HG03439 (cell line): ENCODE measurements at regions not wholly inside any gene's neighbourhood (a gene's known extent, or its start where the extent isn't known, plus 50 kb on each side); places are given as distances from the start of the nearest gene placed in this dataset.
A peak's percentile ranks its signal among the peaks of the same experiment; 100 is the strongest.

Experiments
- ATAC-seq: cut with Tn5 transposase; IDR thresholded peaks from one replicate; pipeline ENCODE4 v1.9.1; 2021; ENCODE audit warnings: mild to moderate bottlenecking, moderate library complexity; ENCODE audit not compliant: unreplicated experiment

DNA sequence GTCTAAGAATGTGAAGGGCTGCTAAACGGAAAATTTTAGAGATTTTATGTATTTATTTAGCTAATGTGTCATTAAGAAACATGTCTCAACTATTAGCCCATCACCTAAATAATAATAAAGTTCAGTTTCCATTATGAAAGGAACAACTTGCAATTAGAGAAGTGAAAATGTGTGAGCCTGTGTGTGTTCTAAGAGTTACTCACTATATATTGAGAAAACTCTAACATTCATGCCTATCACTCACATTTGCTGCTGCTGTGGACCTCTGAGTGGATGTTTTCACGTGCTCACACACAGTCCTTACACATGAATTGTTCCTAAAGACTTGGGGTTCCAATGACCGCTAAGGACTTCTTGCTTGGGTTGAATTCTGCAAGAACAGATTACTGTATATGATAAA is 364.0 kb downstream of the TMA16 start:
- no peak for ATAC-seq

DNA sequence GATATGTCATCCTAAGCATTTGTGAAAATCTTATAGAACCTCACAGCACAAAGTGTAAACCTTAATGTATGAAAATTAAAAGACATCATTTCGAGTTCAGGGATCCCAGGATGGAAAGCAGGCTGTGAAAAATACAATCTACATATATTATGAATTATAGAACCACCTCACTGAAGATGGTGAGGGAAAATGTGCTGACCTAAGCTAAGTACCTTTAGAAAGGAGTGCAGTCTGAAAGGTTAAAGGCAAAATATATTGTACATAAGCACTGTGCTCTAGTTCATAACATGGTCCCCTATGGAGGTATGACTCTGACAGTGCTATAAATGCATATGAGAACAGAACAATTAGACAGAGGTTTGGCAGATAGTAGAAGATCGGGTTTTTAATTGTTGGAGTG is 368.6 kb downstream of the TMA16 start:
- no peak for ATAC-seq

DNA sequence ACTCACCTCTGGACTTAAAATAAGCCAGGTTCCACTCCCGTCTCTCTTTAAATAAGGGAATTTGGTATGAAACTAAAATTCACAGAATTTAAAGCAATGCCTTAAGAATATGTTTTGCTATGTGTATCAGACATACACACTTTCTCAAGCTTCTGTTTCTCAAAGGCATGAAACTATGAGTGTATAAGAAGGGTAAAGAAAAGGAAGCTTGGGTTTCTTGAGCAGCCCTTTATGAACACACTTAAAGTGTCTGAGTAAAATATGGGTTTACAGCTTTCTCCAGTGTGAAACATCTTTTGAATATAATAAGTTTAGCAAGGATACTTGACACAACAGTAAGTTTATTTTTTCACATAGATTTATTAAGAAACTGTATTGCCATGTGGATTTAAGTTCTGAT is 370.5 kb downstream of the TMA16 start:
- no peak for ATAC-seq

DNA sequence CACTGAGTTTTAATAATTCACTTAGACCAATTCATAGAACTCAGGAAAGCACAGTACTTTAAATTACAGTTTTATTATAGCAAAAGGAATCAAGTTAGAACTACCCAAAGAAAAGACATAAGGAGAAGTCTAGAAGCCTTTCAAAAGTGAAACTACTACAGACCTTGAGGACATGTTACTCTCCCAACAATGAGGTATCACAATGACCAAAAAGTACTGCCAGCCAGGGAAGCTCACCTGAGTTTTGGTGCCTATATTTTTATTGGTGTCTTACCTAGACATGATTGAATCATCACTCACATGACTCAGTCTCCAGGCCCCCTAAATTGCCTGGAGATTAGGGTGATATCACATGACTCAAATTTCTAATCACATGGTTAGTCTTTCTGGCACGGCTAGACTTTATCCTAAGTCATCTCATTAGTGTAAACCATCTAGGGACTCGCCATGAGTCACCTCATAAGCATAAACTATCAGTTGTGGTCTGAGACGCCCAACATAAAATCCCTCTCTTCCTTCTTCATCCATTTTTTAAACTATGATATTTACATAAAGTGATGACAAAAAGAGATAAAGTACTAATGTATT is 372.3 kb downstream of the TMA16 start:
- ATAC-seq, result peak; percentile 88

DNA sequence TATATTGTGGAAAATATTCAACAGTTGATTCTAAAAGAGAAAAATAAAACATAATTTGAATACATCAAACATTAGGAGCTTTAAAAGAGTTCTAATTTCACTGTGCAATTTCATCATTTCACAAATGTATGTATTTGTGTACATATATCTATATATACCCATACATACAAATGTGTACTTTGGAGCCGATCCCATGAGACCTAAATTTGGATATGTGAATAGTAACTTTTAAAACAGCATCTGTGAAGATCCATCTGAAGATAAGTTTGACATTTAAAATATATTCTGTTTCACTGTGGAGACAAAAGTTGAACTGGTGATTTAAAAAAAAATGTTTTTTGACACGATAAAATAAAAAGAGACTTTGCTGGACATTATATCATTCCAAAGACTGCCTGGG is 374.0 kb downstream of the TMA16 start:
- no peak for ATAC-seq

DNA sequence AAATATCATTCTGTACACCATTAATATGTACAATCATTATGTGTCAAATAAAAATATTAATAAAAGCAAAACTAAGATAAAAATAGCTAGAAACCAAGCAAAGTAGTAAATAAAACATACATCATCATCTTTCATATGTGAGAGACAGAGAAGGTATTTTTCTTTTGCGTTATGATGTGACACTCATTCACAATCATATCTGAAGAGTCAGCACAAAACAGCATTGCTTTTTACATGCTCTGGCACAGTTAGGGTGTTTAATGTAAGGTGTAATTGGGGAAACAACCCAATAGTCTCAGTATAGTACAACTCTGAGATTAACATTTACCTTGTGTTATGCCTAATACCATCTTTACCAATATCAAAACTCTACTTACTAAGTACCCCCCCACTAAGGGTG is 376.6 kb downstream of the TMA16 start:
- ATAC-seq, result no peak

DNA sequence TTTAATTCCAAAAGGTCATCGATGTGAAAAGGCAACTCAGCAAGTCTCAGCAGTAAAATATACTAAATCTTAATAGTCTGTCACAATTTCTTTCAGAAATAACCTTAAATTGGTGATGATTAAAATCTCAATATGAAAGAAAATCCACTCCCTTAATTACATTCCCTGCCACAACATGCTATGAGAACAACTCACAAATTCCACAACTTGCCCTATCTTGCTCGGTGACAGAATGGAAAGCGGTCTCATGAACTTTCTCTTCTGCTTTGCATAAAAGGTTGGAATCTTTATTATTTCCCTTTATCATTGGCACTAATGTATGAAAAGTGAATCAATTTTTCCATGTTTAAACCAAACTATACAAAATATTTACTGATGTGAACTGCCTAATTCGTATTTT is 380.8 kb downstream of the TMA16 start:
- no peak for ATAC-seq

DNA sequence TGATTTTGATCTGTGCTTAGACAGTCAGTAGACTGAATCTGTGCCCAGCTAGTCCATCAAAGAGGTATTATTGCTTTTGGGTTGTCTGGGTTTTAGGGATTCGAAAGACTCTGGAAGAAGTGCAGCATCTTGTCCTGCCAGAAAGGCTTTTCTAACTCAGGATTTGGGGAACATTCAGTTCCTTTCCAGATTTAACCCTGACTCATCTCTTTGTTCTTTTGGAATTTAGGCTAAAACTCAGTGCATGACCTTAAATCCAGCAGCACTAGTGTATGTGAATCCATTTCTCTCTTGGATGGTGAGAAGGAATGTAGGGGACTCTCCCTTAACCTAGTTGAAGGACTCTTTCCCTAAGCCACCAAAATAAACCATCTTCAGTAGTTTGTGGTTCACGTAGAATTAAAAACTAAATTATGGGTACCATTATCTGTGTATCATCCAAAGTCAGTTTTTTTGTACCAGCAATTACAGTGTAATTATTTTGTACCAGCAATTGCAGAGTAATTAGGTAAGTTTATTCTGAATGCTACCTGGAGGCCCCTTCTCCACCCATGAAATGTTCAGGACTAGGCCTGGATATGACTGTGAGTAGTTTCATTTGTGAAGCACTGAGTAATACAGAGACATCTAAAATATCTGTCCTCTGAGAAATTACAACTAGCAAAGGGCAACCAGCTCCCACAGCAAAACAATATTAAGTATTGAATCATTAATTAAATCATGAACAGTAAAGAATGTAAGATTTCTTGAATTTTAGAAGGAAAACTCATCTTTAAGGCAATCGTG is 384.0 kb downstream of the TMA16 start:
- ATAC-seq, result no peak

DNA sequence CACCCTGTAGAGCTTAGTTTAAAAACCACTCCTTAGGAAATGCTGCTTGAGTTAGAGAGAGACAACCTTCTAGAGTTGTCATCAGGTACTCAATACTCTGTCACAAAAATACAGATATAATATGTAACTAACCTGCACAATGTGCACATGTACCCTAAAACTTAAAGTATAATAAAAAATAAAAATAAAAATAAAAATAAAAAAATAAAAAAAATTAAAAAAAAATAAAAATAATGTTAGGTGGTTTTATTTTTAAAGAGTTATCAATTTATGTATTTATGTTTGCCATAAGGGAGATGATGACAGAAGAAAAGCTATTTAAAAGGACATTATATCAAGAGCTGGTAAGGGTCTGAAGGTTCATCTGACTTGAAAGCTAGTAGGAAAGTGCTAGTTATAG is 397.9 kb downstream of the TMA16 start:
- ATAC-seq, result no peak

DNA sequence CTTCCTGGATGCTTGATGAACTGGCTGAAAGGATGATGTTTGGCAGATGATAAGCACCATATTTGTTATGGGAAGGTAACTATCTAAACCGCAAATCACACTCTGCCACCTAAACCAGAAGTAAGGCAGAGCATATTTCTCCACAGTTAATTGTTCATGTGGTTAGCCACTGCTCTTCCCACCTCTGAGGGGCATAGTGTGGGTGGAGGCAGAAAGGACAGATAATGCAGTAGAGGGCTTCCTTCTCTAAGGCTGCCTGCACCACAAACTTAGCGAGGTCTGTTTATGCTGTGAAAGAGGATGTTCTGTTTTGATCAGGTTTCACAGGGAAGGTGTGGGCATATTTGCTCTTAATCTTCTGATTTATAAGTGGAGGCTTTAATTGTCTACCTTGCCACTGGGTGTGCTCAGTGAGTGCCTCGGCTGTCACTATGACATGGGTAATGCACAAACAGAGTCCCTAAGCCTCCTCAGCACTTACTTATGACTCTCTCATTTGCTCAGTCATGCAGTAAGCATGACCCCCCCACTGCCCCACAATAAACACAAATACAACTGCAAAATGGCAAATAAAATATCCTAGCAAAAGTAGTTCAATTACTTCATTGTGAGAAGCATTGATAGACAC is 401.0 kb downstream of the TMA16 start:
- no peak for ATAC-seq

DNA sequence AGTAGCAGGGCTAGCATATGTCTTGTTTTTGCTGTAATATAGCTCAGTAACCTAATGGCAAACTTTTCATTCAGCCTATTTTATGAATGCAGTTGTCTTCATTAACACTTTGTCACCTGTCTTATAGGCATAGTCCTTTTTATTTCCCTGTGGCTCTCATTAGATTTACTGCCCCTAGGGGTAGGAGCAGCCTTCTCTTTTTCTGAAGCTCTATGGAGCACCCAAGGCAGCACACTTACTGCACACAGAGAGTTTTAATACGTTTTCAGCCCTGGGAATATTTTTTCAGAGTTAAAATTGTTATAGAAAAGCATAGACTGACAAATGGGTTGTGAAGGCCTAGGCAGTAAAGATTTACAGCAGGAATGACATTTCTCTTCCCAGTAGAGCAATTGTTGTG is 406.8 kb downstream of the TMA16 start:
- no peak for ATAC-seq

DNA sequence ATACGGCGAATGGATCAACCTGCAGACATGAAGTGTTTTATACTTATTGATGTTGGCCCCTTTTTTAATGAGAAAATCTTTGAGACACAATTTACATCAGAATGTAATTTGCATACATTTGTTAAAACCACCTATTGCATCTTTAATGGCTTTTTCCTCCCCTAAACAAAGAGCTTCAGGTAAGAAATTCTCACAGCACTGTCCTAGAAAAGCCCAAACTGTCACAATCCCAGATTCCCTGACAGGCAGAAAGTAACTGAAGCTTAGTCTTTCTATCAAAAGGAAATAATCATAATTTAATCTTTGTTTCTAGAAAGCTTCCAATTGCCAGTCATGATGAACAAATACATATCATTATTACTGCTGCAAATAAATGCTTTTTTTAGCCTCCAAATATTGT is 407.9 kb downstream of the TMA16 start:
- ATAC-seq, result no peak

DNA sequence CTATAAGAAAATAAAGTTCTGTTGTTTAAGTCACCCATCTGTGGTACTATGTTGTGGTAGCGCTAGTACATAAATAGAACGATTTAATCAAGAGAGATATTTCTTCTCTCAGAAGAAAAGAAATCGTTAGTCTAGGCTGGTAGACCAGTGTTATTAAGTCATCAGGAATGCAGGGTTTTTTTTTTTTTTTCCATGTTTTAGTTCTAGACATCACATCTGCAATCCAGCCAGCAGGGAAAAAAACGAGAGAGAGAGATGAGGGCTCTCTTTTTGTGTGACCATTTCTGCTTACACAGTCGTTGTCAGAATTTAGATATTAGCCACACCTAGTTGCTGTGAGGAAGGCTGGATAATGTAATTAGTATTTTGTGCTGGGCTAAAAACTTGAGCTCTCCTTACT is 417.4 kb downstream of the TMA16 start:
- ATAC-seq, result no peak

DNA sequence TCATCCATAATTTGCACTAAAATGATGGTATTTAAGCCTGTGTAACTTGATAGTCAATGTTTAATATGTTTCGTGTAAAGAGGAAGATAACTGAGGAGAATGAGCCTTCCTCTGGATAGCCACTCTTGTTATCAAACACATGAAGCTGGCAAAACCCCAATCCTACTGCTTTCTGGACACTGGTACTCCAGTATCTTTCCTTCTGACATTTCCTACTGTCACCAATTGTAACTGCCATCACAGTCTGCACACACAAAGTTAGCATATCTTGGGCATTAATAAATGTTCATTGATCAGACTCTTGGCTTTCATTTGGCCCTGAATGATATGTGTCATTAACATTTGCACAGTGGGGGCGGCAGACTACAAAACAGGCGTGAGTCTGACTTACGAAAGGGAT is 419.1 kb downstream of the TMA16 start:
- no peak for ATAC-seq

DNA sequence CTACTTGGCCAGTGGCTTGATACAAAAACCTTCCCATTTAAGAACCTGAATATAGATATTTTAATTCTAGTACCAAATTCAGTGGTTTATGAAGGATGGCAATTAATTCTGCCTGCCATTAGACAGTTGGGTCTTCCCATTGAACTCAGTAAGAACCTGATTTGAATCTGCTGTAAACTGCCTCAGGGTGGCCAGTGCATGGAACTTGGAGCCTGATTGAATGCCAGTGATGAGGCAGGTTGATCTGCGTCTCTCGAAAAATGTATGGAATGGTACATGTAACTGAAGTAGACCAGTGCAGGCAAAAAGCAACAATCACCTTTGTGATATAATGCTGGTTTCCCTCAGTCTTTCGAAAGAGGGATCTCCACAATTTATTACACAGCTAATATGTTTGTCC is 421.4 kb downstream of the TMA16 start:
- no peak for ATAC-seq

DNA sequence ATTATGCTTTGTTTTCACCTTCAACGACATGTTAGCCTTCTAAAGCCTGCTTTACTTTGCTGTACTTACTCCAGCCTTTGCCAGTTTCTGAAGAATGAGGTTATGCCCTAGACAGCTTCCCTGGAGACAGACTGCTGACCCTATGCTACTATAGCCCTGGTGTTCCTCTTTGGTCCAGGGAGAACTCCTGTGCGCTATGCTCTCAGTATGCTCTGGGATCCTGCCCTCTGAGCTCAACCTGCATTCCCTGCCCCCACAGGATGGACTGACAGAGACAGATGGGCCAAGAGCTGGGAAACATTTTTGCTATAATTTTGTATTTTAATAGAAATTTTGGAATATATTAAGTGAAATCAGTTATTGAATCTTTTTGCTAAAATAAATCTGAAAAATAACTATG is 425.9 kb downstream of the TMA16 start:
- ATAC-seq, result no peak

DNA sequence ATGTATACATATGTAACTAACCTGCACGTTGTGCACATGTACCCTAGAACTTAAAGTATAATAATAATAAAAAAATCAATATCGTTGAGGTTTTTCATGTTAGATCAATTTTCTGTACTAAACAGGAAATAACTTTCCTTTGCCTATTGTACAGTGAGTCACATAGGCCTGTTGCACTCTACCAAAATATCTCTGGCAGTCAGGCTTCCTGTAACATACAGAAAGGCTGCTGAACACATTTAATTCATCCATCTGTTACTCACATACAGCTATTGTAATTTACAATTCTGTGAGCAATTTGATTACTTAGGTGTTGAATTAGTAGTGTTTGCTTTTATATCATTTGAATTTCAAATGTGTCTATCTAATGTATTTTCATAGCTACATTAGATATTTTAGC is 427.8 kb downstream of the TMA16 start:
- no peak for ATAC-seq

DNA sequence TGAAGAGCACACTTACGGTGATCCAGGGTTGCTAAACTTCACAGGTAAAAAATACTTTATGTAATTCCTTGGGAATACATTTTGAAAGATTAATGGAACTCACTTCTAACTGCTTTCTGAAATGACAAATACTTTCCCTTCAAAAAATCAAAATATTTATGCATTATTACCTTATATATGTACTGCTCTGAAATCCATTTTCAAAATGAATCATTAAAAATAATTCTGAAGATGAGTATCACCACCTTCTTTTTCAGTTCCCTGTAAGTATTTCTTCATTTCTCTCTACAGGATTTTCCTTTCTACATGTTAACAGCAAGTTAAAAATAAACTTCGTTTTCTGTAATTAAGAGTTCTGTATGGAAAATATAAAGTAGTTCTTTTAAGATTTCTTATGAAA is 428.6 kb downstream of the TMA16 start:
- ATAC-seq, result no peak

DNA sequence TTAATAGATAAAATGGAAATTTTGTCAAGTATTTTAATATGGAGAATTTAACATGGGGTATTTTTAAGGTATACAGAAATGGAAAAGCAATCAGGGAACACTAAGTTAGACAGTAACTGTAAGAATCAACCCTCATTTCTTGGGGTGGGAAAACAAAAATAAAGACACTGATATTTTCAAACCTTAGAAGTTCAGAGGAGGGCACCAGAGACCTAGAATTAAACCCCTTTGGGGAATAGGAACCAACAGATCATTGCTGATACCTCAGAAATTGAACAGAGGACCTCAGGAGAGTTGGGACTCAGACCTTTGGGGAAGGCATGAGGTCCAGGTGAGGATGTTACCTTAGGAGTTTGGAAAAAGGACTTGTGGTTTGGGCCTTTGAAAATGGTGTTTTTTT is 435.6 kb downstream of the TMA16 start:
- no peak for ATAC-seq

DNA sequence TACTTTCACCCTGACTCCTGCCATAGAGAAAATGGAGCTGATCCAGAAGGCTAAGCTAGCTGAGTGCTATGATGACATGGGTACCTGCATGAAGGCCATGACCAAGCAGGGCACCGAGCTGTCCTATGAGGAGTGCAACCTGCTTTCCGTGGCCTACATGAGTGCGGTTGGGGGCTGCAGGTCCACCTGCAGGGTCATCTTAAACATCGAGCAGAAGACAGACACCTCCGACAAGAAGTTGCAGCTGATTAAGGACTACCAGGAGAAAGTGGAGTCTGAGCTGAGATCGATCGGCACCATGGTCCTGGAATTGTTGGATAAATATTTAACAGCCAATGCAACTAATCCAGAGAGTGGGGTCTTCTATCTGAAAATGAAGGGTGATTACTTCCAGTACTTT is 438.0 kb downstream of the TMA16 start:
- ATAC-seq, result no peak

DNA sequence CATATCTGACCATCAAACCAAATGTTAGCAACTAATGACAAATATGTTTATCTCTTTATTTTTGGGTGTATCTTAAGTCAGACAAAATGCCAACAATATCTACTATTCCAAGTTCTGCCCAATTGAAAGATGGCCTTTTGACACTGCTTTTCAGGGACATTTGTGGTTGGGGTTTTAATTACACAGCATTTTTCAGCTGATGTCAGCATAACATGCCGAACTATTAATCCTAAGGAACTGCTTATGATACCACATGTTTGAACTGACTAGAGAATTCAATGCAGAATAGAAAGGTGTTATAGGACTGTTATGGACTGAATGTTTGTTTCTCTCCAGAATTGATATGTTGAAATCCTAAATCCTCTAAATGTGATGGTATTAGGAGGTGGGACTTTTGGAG is 445.1 kb downstream of the TMA16 start:
- ATAC-seq, result no peak

DNA sequence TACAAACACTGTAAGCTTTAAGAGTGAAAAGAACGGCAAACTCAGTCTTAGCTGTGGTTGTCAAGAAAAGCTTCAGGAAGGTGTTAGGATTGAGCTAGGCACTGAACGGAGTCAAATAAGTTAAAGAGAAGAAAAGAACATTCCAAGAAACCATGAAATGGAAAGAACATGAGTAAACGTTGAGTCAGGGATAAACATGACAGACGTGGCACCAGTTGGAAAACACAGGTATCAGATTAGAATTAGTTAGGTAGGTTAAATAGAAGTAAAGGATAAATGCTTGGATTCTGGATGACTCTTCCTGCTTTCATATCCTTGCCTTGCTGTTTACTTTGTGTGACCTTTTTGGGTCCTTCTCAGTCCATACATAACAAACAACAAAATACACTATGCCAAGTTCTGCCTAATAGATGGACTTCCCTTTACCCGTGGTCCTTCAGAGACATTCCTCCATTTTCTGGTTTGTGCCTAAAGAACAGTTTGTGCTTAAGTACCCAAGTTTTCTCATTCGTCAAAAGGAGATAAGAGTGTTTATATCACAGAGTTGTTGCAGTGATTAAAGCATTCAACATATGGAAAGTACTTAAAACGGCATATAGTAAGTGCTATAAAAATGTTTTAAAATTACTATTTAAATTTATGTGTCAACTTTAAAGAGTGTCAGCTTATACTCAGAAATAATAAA is 446.9 kb downstream of the TMA16 start:
- ATAC-seq, result no peak
